GM18511 (cell line): ENCODE measurements at regions not wholly inside any gene's neighbourhood (a gene's known extent, or its start where the extent isn't known, plus 50 kb on each side); places are given as distances from the start of the nearest gene placed in this dataset.

Experiments used
- ATAC-seq: cut with Tn5 transposase; IDR thresholded peaks from one replicate; pipeline ENCODE4 v1.9.1; 2021; ENCODE audit warnings: mild to moderate bottlenecking, moderate library complexity; ENCODE audit not compliant: unreplicated experiment

GRCh38 chr9:126088336-126088735 lies 238.3 kb upstream of the MVB12B start:
- ATAC-seq, result no peak

DNA sequence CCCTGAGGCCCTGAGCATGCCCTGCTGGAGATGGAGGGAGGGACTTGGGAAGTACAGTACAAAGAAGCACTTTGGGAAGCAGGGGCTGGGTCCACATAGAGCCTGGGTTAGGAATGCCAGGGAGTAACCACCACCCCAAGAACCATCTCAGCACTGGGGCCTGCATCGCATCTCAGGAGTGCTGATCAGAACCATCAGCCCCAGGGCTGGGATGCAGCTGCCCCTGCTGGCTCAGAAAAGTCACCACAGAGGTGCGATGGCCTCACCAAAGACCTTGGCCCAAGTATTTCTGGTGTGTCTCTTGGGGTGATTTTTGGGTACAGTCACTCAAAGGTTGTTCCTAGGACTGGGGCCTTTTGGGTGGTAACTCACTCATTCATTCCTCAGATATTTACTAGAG lies 236.8 kb upstream of the MVB12B start:
- no peak for ATAC-seq

- no peak for ATAC-seq
These were observed 232.9 kb upstream of the MVB12B start for GRCh38 chr9:126093771-126094170.

GRCh38 chr9:126095546-126096190 lies 231.0 kb upstream of the MVB12B start:
- ATAC-seq, result no peak

- ATAC-seq, result no peak
These were observed 230.3 kb upstream of the MVB12B start for GRCh38 chr9:126096340-126096739.

- ATAC-seq, result no peak
These were observed 228.9 kb upstream of the MVB12B start for GRCh38 chr9:126097679-126098078.

GRCh38 chr9:126106404-126106803 lies 220.2 kb upstream of the MVB12B start:
- ATAC-seq, result no peak

DNA sequence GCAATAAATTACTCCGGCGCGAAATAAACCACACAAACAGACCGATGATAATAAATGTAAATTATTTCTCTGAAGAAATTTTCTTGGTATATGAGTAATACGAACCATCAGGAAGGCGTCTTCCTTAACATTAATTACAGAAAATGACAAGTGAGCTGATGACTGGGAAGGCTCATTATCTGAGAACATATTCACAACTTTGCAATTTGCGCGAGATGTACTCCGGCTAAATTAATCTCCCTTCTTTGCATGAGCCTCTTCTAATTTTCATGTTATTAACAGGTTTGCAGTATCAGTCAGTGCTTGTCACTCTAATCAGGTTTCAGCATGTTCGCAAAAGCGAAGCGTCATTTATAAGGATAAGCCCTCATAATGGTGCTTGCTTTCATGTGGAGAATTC lies 218.9 kb upstream of the MVB12B start:
- ATAC-seq, result no peak

DNA sequence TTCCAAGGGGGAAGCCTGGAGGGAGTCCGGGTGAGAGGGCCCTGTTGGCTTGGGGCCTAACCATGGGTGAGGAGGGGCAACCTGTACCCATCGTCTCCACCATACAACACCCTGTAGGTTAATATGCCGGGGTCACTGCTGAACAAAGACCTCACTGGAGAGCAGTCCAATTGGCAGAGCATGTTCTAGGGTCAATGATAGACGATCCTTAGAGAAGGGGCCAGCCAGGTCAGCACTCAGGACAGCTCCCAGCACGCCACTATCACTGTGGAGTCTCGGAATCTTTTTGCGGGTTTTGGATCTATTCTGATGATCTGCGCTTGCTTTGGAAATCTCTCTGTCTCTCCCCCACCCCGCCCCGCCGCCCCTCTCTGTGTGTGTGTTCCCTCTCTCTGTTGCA lies 218.4 kb upstream of the MVB12B start:
- no peak for ATAC-seq

GRCh38 chr9:126109575-126109974 lies 217.1 kb upstream of the MVB12B start:
- no peak for ATAC-seq

- no peak for ATAC-seq
These were observed 215.1 kb upstream of the MVB12B start for GRCh38 chr9:126111556-126111955.

DNA sequence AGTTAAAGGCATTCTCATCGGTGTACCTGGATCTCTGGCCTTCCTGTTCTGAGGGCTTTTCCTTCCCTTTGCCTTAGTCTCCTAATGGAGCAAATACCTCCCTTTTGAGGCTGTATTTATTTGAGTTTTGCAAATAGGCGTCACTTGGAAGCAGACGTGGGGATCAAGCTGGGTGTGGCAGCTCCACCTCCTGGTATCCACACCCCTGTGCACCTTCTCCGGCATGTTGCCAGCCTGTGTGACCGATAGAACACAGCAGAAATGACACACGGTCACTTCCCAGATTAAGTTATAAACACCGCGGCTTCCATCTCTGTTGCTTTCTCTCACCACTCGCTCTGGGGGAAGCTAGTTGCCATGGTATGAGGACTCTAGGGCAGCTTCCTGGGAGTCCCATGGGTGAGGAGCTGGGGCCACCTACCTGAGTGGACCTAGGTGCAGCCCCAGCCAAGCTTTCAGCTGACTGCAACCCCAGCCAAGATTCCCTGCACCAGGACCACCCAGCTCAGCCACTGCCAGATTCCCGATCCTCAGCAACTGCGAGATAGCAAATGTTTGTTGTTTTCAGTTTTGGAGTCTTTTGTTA lies 214.4 kb upstream of the MVB12B start:
- ATAC-seq, result no peak

GRCh38 chr9:126113176-126113575 lies 213.5 kb upstream of the MVB12B start:
- no peak for ATAC-seq

DNA sequence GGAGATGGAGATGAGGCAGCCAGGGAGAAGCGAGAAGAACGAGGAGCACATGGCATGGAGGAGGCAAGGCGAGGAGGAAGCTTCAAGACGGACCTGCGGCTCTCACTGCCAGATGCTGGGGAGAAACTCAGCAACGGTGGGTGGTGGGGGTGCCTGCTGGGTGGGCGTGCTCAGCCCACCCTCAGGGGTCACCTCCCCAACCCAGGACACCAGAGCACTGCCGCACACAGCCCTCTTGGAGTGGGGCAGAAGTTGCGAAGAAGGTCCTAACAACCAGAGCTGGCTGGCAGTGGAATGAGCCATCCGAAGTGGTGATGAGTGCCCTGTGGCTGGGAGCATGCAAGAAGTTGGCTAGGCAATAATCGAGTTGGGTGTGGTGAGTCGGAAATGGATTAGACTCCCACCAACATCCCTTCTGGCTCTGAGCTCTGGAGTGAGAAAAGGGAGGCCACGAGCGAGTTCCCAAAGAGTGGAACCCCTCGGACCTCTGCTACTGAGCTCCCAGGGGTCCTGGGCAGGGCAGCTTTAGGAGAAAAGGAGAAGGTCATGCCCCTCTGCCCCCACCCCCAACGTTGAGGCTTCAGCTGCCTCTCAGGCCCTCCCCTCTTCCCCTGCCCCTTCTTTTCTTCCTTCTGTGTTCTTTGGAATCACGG lies 212.7 kb upstream of the MVB12B start:
- no peak for ATAC-seq

DNA sequence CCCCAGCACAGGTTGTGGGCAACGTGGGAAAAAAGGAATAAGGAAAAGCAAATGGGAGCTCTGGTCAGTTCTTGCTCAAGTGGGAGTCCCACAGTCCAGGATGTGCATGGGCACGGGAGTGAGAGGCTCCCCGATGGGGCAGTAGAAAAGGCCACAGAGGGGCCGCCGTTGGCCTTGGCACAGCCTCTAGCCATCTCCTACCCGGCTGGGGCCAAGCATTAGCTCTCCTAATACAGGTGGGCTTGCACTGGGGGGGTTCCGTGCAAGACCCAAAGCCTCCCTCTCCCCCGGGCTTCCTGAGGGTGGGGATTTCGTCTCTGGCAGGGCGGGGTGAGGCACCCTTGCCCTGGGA lies 212.2 kb upstream of the MVB12B start:
- ATAC-seq, result no peak

DNA sequence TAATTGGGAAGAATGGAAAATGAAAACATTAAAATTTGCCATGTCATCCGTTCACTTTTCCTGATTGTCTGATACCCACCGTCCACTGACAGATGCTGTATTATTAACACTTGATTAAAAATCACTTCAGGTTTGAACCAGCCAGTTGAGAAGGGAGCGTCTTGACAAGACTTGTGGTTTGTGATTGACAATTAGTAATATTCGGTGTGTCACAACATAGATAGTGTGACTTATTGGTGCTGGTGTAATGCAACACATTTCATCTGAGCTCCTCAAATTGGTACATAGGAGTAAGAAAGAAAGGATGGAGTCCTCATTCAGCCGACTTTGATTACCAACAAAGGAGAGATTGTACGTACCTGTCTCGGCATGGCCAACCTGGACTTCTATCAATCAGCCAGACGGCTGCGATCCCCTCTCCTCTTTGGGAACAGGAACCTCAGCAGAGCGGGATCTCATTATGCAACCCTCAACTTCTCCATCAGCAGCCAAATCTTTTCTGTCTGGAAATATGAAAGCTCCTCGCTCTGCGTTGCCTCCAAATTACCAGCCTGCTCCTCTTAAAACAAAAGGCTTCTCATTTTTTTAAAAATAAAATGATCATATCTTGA lies 211.7 kb upstream of the MVB12B start:
- ATAC-seq, result no peak

GRCh38 chr9:126116351-126117157 lies 210.1 kb upstream of the MVB12B start:
- ATAC-seq, result no peak

GRCh38 chr9:126117158-126117425 lies 209.5 kb upstream of the MVB12B start:
- no peak for ATAC-seq

- ATAC-seq, result no peak
These were observed 209.0 kb upstream of the MVB12B start for GRCh38 chr9:126117631-126118030.

- ATAC-seq, result no peak
These were observed 206.9 kb upstream of the MVB12B start for GRCh38 chr9:126119731-126120130.

DNA sequence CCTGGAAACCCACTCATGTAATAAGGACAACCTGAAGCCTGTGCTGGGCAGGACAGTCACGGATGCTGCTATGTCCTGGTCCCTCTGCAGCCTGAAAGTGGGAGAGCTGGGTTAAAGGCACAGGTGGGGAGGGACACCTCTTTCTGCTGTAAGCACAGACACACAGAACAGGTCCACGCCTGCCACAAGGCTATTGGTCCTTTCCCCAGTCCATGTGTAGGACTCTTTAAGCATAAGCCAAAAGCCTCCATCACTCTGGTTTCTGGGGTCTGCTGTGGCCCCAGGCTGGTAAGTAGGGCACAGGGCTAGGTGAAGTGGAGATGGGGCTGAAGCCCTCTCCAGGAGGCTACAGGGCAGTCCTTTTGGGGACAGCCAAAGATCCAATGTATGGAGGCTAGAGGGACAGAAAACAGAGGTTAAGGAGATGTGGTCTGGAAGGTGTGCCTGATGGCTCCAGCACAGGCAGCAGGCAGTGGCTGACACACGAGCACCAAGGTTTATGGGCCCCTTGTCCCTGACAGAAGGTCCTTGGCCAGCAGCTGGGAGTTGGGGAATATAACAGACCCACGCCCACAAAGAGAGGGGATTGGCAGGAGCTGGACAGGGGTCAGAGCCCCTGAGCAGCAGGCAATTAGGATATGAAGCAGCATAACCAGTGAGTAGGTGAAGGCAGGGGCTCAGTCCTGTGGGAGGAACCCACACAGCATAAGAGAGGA lies 203.6 kb upstream of the MVB12B start:
- ATAC-seq, result no peak
